ENCODE measurements at regions not wholly inside any gene's neighbourhood (a gene's known extent, or its start where the extent isn't known, plus 50 kb on each side); places are given as distances from the start of the nearest gene placed in this dataset.

GRCh38 chr3:45322616-45323015, 65.8 kb upstream of the LARS2 start:
- no peak for TF ChIP-seq MYNN (tag by site-specific recombination; IDR thresholded peaks at IDR 0.05; ENCODE audit: borderline replicate concordance)
- TF ChIP-seq CTCF (tag by site-specific recombination; IDR thresholded peaks at IDR 0.05): no peak
- no peak for TF ChIP-seq ZNF354C (tag by site-specific recombination; IDR thresholded peaks at IDR 0.05; ENCODE audit: borderline replicate concordance, low read depth)
- TF ChIP-seq ZNF596 (tag by site-specific recombination; IDR thresholded peaks at IDR 0.05): no peak
- TF ChIP-seq ZNF571 (tag by site-specific recombination; IDR thresholded peaks at IDR 0.05): no peak
- TF ChIP-seq ZNF629 (tag by site-specific recombination; IDR thresholded peaks at IDR 0.05): no peak
- TF ChIP-seq ZBTB10 (tag by site-specific recombination; IDR thresholded peaks at IDR 0.05): no peak
